NCI-H1417 (cell line): ENCODE measurements at regions not wholly inside any gene's neighbourhood (a gene's known extent, or its start where the extent isn't known, plus 50 kb on each side); places are given as distances from the start of the nearest gene placed in this dataset.

Experiments
- DNase-seq, 3 experiments: peaks; one replicate each; lab custom pipeline; 2025; lab: John Stamatoyannopoulos, UW

DNA sequence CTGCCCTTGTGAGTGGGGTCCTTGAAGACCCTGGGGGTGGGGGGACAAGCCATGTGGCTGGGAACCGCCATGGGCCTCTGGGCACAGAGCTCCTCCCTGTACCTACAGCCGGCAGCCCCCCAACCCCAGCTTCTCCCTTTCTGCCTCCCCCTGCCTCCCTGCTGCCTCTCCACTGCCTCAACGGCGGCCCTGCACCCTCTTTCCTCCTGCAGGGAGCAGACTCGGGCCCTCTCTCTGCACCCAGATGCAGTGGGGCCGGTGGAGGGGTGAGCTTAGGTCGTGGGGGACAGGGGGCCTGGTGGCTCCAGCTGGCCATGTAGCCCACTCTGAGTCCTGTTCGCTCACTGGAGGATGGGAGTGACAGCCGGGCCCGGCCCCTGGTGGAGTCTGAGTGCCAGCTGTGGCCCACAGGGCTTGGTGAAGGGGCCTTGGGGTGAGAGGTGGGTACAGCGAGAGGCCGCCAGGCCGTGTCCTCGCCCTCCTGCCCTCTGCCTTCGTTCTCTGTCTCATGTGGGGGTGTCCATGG lies 139.3 kb upstream of the COL5A1 start:
- no peak for DNase-seq

DNA sequence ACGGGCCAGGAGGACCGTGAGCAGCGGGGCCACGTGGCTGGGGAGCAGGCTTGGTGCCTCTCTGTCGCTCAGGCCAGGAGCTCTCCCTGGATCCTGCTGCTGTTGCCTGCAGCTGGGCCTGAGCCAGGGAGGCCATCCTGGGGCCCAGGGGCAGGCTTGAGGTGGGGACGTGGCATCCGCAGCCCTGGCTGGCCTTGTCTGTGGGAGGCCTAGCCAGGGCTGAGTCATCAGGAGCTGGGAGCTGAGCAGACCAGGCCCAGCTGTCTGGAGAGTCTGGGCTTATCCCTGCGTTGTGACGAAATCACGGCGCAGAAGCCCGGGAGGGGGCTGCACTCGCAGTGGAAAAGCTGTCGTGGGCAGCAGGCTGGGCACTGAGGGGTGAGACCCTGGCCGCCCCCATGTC lies 138.8 kb upstream of the COL5A1 start:
- DNase-seq = no peak

DNA sequence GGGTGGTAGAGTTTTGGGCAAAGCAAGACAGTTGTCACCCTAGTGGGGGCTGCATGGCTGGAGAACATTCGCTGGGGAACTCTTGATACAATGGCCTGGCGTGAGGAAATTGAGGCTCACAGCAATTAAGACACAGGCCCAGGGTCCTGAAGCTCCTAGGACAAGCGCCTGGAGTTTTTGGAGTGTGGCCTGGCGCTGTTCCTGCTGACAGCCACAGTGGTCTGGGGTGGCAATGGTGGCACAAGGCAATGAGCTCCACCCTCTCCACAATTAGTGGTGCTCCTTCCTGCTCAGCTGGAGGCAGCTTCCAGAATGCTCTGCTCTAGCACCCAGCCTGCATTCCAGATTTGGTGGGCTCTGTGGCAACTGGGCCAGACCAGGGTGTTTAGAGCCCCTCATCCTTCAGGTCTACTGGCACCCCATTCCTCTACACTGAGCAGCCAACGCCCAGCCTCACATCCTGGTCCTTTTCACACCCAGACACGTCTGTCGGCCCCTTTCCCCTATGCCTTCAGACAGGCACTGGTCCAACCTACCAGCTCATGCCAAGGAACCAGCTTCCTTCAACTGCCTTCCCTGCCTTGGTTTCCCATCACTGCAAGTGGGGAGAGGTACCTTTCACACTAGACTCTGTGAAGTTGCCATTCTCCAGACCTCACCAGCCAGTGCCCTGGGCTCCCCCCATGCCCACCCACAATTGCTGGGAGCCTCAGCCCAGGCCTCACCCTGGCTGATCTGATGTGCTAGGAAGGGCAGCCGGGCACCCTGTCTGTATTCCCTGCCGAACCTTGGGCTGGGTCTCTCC lies 138.1 kb upstream of the COL5A1 start:
- DNase-seq = no peak

DNA sequence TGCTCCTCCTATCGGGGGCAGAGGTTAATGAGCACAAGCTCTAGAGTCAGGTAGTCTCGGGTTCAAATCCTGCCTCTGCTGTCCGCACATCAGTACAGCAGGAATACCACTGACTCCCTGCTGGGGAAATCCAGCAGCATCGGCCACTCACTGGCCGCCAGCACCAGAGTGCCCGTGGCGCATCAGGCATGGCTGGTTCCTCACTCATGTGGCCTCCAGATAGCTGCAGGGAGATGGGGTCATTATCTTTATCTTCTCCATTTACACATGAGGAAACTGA lies 137.6 kb upstream of the COL5A1 start:
- DNase-seq = no peak

DNA sequence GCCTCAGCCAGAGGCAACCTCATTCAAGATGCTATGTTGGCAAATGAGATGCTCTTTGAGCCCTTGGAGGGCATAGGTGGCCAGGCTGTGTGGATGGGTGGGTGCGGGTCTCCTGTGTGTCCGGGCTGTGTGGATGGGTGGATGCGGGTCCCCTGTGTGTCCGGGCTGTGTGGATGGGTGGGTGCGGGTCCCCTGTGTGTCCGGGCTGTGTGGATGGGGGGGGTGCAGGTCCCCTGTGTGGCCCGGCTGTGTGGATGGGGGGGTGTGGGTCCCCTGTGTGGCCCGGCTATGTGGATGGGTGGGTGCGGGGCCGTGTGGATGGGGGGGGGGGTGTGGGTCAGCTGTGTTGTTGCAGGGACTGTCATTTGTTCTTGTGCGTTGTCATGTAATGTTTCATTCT lies 136.6 kb upstream of the COL5A1 start:
- no peak for DNase-seq

DNA sequence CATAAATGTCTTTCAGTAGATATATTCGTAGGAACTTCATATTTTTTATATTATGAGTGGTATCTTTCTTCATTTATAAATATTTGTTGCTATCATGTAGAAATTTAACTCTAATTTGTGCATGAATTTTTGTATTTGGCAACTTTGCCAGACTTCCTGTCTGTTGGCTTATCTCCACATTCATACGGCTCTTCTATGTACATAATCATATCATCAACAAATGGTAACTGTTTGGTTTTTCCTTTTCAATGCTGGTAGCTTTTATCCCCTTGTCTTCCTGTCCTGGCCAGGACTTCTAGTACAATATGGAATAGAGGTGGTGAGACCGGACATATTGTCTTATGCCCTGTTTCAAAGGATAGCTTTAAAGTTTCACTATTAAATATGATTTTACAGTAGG lies 132.3 kb upstream of the COL5A1 start:
- DNase-seq = no peak

DNA sequence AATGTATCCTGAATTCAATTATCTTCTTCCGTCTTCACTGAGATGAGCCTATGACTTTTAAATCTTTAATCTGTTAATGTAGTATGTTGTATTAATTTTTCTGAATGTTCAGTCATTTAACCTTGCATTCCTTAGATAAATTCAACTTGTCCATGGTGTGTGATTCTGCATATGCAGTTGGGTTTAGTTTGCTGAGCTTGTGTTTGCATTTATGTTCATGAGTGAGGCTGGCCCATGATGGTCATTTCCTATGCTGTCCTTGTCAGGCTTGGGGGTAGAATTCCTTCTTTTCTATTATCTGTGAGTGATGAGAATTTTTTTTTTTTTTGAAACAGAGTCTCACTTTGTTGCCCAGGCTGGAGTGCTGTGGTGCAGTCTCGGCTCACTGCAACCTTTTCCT lies 131.8 kb upstream of the COL5A1 start:
- DNase-seq = no peak

DNA sequence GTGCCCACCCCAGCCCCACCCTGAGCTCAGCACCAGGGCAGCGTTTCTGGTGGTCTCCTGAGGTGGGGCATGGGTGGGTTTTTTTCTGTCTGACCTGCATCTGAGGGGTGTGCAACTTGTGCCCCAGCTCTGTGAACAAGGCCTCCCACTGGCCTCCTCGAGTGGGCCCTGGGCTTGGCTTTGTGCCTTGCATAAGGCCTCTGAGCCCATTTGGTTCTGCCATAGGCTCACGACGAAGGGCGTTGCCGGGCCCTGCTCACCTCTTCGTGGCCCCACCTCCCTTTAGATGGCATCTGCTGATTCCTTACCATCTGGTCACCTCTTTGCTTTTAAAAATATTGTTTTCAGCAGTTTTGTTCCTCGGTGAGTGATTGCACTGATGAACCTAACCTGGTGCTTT lies 127.1 kb upstream of the COL5A1 start:
- DNase-seq = no peak

DNA sequence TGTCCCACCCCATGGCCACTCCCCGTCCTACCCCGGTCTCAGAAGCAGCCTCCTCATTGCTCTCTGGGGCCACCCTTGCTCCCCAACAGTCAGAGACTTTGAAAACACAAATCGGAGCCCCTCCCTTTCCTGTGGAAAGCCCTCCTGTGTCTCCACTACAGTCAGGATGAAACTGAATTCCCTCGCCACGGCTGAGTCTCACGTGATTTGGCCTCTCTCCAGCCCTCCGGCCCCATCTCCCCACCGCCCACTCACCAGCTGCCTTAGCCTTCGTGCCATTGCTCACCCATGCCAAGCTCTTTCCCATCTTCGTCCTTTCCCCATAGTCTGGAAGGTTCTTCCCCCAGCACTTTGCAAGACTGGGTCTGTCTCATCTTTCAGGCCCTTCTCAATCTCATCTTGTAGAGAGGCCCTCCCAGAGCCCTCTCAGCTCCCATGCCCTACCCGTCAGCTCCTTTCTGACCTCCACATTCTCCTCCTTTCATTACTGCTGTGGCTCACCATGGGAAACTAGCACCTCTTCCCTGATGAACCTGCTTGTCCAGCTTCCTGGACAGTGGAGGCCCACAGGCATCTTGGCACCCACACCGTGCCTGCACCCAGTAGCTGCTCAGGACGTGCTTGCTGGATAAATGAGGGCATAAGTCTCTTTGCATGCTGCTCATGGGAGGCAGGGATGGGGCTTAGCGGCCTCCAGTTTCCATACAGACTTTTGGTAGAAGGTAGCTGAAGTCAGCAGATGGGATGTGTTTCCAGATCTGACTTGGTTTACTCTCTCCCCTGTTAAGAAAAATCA lies 126.4 kb upstream of the COL5A1 start:
- DNase-seq = no peak

DNA sequence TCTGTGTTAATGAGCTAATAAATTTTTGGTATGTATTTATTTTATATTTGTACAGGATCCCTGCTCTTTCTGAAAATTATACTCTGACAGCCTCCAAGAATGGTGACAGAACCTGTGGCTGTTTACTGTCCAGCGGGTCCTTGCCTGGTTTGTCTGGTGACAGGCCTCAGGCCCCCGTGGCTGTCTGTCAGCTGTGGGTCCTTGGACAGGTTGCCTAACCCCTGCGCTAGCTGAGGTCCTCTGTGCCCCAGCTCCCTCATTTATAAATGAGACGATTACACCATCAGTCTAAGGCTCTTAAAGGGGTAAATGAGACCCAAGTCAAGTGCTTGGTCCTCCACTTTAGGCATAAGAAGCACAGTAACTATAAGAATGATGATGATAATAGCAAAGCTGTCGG lies 125.1 kb upstream of the COL5A1 start:
- DNase-seq = no peak

DNA sequence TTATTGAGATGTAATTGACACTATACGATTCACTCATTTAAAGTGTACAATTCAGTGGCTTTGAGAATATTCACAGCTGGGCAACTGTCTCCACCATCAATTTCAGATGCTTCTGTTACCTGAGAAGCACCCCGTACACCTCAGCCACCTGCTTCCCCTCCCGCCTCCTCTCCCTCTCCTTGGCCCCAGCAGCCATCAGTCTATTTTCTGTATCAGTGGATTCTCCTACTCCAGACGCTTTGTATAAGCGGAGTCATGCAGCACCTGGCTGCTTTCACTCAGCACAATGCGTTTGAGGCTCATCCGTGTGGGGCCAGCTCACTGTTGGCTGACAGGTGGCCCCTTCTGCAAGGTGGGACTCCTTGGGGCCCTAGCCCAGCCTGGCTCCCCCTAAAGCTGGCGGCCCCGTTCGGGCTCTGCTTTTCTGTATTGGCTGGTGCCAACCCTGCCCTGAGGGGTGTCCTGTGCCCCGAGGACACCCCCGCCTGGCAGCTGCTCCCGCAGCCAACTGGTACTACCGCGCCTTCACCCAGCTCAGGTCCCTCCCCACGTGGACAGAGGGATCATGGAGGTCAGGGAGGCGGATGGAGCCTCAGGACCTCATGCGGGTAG lies 124.4 kb upstream of the COL5A1 start:
- DNase-seq = no peak

DNA sequence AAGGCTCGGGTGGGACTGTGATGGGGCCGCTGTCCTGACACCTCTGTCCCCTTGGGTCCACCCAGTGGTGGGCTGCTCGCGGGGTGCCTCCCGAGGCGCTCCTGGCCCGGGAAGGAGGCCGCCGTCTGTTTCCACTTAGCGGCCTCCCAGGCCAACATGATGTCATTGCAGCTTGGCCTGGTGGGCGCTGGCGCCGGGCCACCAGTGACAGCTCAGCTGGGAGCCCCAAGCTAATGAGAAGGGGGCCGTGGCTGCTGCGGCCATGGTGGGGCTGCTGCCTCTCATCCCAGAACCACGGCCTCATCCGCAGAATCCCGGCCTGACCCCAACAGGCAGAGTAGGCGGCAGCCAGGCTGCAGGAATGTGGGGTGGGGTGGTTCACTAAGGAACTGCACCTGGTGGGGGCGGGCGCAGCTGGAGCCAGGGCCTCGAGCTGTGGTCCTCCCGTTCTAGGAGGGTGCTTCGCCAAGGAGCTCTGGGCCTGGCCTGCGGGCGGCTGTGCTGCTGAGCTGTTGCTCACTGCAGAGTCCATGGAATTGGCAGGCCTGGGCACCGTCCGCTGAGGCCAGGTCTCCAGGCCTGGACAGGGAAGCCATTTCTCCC lies 123.5 kb upstream of the COL5A1 start:
- no peak for DNase-seq

DNA sequence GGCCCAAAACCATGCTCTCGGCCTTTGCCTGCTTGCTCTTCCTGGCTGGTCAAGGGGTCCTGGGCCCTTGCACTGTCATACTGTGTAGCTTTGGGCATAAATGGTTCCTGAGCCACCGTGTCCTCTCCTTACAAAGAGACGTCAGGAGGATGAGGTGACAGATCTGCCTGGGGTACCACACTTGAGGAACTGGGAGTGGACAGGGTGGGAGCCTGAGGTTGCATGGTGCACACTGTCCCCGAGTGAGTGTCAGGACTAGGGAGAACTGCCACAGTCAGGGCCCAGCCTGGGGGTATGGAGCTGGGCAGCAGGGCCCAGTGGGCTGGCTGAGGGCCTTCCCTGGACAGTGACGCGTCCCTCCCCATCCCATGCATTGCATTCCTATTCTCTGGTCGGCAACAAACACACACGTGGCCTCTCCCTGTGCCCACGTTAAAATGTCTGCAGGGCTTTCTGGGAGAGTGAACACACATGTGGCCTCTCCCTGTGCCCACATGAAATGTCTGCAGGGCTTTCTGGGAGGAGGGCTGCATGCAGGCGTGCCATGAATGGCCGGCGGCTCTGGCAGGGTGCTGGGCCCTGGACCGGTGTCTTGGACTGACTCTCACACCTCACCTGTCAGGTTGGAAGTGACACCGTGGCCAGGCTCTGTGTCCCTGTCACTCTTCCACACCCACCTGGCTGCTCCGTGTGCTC lies 122.1 kb upstream of the COL5A1 start:
- DNase-seq = no peak

DNA sequence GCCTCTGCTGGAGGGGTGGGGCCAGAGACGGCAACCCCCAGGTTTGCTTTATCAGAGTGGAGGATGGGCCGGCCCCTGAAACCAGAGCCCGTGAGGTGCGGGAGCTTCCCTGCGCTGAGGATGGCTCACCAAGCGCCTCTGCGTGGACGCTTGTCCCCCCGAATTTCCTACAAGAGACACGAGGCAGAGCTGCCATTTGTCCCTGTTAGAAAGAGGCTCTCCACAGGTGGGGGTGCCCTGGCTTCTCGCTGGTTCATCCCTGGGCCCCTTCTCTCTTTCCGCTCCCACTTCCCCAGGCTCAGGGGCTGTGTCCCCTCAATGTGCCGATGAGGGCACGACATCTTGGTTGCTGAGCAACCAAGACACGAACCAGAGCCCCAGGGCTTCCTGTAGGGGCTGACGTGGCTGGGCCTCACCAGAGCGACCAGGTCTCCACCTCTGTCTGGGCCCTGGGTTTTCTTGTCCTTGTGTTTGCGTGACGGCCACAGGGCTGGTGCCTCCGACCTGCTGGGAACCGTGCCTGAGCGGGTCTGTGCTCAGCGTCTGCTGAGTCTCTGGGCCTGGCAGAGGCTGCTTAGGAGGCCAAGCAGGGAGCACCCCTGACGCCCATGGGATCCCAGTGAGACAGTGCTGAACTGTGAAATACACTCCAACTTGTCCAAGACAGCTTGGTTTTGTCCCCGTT lies 119.6 kb upstream of the COL5A1 start:
- no peak for DNase-seq

DNA sequence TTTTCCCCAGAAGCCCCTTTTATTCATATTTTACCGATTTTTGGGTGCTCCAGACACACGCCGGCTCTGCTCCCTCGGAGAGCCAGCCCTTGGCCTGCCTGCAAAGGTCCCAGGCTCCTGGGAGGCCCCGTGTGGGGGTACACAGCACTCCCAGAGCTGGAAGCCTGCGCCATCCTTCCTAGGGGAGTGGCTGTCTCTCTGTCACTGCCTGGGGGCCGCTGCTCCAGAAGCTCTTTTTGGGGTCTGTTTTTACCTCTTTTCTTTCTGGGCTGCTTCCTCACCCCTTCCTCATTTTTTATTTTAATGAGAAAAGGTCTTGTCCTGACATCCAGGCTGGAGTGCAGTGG lies 119.1 kb upstream of the COL5A1 start:
- no peak for DNase-seq

DNA sequence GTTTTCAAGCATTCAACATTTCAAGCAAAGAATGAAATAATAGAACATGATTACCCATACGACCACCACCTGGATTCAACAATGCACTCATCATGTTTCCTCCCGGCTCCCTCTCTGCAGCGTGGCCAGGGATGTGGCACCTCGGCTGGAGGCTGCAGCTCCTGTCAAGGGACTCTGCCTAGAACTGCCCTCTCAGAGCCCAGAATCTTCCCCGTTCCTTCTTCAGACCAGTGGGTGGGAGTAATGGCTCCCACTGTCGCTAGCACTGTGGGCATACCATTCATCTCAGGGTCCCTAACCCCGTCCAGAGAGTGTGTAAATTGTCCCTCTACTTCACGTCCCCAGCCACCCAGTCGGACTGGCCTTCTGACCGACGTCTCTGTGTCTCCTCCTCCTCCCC lies 118.6 kb upstream of the COL5A1 start:
- DNase-seq = no peak

DNA sequence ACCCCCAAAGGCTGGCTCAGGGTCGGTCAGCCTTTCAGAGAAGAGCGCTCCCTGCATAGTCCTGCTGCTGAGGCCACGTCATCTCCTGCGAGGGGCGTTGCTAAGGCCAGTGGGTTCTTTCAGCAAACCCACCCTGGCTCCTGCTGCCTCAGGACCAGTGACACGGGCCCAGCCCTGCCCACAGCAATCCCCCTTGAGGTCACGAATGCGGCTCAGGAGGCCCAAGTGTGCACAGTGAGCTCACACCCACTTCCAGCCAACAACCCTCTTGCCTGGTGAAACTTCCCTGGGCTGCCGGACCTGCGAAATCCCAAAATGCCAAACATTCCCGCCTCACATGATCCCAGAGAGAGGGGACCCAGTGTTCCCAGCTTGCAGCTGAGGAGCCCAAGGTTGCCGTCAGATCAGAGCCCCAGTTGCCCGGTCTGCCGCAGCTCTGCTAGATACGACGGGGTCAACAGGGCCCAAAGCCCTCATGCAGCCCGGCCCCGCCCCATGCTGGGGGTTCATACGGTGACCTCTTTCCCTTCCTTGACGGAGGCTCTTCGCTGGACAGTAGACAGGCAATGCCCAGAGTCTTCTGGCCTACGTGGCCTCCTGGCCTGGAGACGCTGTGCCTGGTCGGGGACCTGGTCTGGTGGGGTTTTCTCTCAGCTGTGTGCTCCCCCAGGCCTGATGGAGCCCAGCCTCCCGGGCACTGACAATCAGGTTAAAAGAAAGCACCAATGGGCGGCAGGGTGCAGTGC lies 116.4 kb upstream of the COL5A1 start:
- DNase-seq = no peak

DNA sequence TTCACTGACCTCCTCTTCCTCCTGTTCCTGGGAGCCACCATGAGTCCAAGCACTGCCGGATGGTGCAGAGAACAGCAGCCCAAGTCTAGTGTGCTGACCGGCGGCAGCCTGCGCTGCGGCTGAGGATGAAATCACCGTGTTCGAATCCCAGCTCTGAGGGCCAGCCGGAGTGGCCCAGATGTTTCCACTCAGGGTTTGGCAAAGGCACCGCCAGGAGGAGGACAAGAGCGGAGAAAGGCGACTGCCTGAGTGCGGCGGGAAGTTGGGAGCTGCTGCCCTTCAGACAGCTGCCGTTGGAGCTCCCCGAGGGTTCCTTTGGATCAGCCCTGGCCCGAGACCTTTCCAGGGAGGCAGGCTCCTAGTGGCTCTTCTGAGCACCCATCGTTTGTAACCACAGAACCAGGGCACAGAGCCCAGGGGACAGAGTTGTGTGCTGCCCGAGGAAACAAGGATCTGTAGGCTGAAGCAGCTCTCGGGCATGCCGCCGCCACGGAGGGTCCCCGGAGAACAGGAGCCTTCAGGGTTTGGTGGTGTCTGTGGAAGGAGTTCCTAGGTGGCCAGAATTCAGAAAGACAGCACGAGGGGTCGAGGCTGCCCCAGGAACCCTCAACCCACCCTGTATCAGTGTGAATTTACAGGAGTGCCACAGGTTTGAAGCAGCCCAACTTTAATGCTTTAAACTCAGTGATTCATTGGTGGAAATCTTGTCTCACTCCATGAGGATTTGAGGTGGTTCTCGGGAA lies 115.6 kb upstream of the COL5A1 start:
- no peak for DNase-seq

DNA sequence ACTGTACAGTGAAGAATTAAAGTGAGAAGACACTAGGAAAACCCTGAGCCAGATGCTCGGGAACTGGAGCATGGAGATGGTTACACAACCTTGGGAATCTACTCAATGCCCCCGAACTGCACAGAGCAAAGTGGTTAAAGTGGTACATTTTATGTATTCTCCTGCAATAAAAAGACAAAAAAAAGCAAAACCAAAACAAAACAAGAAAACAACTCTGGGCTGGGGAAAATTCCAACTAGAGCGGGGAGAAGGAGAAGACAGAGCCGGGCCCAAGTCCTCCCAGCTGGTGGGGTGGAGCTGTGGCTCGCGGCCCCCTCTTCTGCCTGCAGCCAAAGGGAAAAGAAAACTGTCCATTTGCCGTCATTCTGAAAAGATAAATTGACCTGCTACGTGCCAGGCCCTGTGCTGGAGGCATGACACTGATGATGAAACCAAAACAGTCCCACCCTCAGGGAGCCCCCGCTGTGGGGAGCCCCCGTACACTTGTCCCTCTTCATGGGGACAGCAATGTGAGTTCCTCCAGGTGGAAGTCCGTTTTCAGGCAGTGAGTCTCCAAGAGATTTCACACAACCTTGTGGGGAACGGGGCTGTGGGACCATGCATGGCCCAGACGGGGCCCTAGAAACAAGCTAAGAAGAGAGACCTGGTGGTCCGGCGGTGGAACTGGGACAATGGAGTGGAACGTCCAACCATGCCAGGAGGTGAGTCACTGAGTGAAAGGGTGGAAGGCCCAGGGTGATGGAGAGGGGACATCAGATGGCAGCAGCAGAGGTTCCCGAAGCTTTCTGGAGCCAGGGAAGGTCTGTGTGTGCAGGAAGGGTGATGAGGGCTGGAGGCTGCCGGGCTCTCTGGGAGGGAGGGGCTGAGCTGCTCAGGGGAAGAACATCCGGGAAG lies 114.8 kb upstream of the COL5A1 start:
- DNase-seq = no peak
